Thyroid gland (tissue), 4 donors: ENCODE measurements at regions not wholly inside any gene's neighbourhood (a gene's known extent, or its start where the extent isn't known, plus 50 kb on each side); places are given as distances from the start of the nearest gene placed in this dataset.

Source experiments
- CTCF ChIP-seq, 6 experiments: fragments of 200-600 bp in 3 of 6; fragments of 450-650 bp in 3 of 6; sonication (generic) in 3 of 6; IDR thresholded peaks; one replicate each; pipeline ENCODE4 v1.5.1; 2016 to 2019; ENCODE audit warnings: antibody characterized with exemption in 6 of 6, mild to moderate bottlenecking in 2 of 6, inconsistent platforms in 1 of 6, moderate library complexity in 1 of 6
- POLR2A ChIP-seq, 2 donors: fragments of 450-650 bp; IDR thresholded peaks; one replicate each; pipeline ENCODE4 v1.6.1; 2017; ENCODE audit warnings: antibody characterized with exemption in 2 of 2, mild to moderate bottlenecking in 2 of 2, moderate library complexity in 1 of 2

- peak in 3 of 6 experiments; percentile 55 to 73 (median 68) for TF ChIP-seq CTCF (IDR thresholded peaks at IDR 0.05)
- TF ChIP-seq POLR2A (IDR thresholded peaks at IDR 0.05) = no peak
Measured at GRCh38 chr21:25039461-25040380, 567.6 kb downstream of the MRPL39 start.
